KMS-11 (cell line): ENCODE measurements at regions not wholly inside any gene's neighbourhood (a gene's known extent, or its start where the extent isn't known, plus 50 kb on each side); places are given as distances from the start of the nearest gene placed in this dataset.

Experiments
- H2AFZ ChIP-seq: fragments of 200-600 bp; sonication (generic); 2 replicates; pipeline ENCODE4 v1.6.1; 2016; ENCODE audit warnings: antibody characterized with exemption, mixed run types, low read depth
- H3K27ac ChIP-seq: fragments of 200-600 bp; sonication (generic); 2 replicates; pipeline ENCODE4 v1.6.1; 2016; ENCODE audit warnings: mild to moderate bottlenecking, mixed run types
- H3K27me3 ChIP-seq: fragments of 200-600 bp; sonication (generic); 2 replicates; pipeline ENCODE4 v1.6.1; 2017; ENCODE audit warnings: mild to moderate bottlenecking, low read depth, mixed run types, moderate library complexity; ENCODE audit not compliant: insufficient read depth
- H3K36me3 ChIP-seq: fragments of 200-600 bp; sonication (generic); 2 replicates; pipeline ENCODE4 v1.6.1; 2017; ENCODE audit warnings: mild to moderate bottlenecking, mixed run types; ENCODE audit not compliant: insufficient read depth
- H3K4me1 ChIP-seq: fragments of 200-600 bp; sonication (generic); 2 replicates; pipeline ENCODE4 v1.6.1; 2016; ENCODE audit warnings: mild to moderate bottlenecking, low read depth, mixed run types; ENCODE audit not compliant: poor library complexity, severe bottlenecking
- H3K4me2 ChIP-seq: fragments of 200-600 bp; sonication (generic); 2 replicates; pipeline ENCODE4 v1.7.0; 2016; ENCODE audit warnings: mild to moderate bottlenecking, mixed run types
- H3K4me3 ChIP-seq: fragments of 200-600 bp; sonication (generic); IDR thresholded peaks from 2 replicates; pipeline ENCODE4 v1.6.1; 2017; ENCODE audit warnings: low read depth, low read length, mixed read lengths; ENCODE audit not compliant: insufficient read depth
- H3K79me2 ChIP-seq: fragments of 200-600 bp; sonication (generic); 2 replicates; pipeline ENCODE4 v1.6.1; 2016; ENCODE audit warnings: low read depth, mixed run types; ENCODE audit not compliant: insufficient read depth
- H3K9ac ChIP-seq: fragments of 200-600 bp; sonication (generic); 2 replicates; pipeline ENCODE4 v1.6.1; 2016; ENCODE audit warnings: mild to moderate bottlenecking, mixed run types
- H4K20me1 ChIP-seq: fragments of 200-600 bp; sonication (generic); 2 replicates; pipeline ENCODE4 v1.6.1; 2016; ENCODE audit warnings: mild to moderate bottlenecking, mixed run types; ENCODE audit not compliant: insufficient read depth
- TF ChIP-seq, protein P1 (sequence below): fragments of 200-600 bp; sonication (generic); conservative IDR thresholded peaks from 2 replicates; pipeline ENCODE4 v1.6.1; 2017; ENCODE audit warnings: low read depth, mild to moderate bottlenecking, antibody characterized with exemption, low read length, moderate library complexity, mixed read lengths

DNA sequence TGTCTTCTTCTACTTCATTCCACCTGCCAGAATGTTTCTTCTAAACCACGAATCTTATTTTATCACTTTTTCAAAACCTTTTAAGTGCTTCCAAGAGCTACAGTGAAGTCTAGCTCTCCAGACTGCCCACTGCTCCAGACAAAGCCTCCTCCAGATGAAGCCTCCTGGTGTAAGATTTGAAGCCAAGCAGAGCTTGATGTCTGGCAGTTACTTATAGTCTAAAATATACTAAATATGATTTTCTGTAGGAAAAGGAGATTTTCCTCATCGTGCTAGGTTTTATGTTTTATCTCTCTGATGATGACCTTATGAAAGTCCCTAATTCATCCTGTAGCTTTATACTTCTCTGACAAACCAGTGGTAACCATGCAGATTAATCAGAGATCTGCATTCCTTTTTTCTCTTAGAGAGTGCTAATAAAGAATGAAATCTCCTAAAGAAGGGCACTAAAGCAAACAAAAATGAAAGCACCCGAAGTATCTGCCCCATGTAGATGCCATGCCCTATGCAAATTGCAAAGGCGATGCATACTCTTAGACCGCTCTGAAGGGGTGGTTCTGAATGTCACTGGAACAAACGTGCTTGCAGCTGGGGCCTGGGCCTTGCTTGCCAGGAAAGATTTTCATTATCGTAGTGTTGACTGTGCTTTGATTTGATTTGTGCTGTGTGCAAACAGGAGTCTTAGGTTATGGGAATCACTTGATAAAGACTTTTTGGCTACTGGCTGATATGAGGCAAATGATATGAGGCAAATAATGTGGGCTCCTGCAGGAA is 314.2 kb downstream of the PID1 start:
- Histone ChIP-seq H3K4me2 (no peak overlapping the region), H2AFZ (no peak overlapping the region)

DNA sequence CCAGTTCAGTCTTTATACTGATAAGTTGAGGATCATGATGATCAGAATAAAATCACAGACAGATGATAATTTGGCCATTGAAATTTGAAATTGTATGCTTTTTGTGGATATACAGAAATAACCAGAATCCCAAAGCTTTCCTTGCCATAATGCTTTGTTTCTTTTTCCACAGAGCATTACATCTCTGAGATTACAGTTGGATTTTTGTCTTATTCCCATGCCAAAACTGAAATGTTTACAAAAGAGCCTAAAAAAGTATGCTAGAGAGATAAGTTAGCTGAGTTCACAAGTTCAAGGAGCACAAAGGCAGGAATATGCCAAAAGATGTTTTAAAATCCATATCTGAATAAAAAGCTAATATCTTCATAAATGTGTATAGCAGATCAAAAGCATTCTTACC is 321.3 kb downstream of the PID1 start:
- Histone ChIP-seq H3K27me3 (no peaks in the 10 kb centered on the region), H2AFZ (no peak overlapping the region), H3K9ac (no peak overlapping the region), H3K27ac (no peak overlapping the region), H3K4me3 (no peak overlapping the region), H3K4me1 (no peaks in the 10 kb centered on the region), H3K4me2 (no peak overlapping the region), H3K36me3 (no peaks in the 10 kb centered on the region), H3K79me2 (no peaks in the 10 kb centered on the region), H4K20me1 (no peaks in the 10 kb centered on the region)
- TF ChIP-seq, protein P1, sequence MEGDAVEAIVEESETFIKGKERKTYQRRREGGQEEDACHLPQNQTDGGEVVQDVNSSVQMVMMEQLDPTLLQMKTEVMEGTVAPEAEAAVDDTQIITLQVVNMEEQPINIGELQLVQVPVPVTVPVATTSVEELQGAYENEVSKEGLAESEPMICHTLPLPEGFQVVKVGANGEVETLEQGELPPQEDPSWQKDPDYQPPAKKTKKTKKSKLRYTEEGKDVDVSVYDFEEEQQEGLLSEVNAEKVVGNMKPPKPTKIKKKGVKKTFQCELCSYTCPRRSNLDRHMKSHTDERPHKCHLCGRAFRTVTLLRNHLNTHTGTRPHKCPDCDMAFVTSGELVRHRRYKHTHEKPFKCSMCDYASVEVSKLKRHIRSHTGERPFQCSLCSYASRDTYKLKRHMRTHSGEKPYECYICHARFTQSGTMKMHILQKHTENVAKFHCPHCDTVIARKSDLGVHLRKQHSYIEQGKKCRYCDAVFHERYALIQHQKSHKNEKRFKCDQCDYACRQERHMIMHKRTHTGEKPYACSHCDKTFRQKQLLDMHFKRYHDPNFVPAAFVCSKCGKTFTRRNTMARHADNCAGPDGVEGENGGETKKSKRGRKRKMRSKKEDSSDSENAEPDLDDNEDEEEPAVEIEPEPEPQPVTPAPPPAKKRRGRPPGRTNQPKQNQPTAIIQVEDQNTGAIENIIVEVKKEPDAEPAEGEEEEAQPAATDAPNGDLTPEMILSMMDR: no peak

More for the DNA sequence above, 314.2 kb downstream of the PID1 start:
- Histone ChIP-seq H4K20me1 (no peaks in the 10 kb centered on the region), H3K4me3 (no peak overlapping the region), H3K79me2 (no peaks in the 10 kb centered on the region), H3K9ac (no peak overlapping the region), H3K27me3 (no peaks in the 10 kb centered on the region), H3K36me3 (no peaks in the 10 kb centered on the region), H3K27ac (no peak overlapping the region), H3K4me1 (no peaks in the 10 kb centered on the region)
- TF ChIP-seq, protein P1: no peak

GRCh38 chr2:228945710-228946109 is 325.4 kb downstream of the PID1 start:
- H3K4me1 ChIP-seq: no peaks in the 10 kb centered on the region
- TF ChIP-seq, protein P1: no peak
- H3K79me2 ChIP-seq: no peaks in the 10 kb centered on the region
- no peak overlapping the region for H3K27ac ChIP-seq
- H4K20me1 ChIP-seq: no peaks in the 10 kb centered on the region
- no peak overlapping the region for H3K9ac ChIP-seq
- no peak overlapping the region for H3K4me3 ChIP-seq
- no peaks in the 10 kb centered on the region for H3K36me3 ChIP-seq
- no peak overlapping the region for H3K4me2 ChIP-seq
- H3K27me3 ChIP-seq: no peaks in the 10 kb centered on the region
- no peak overlapping the region for H2AFZ ChIP-seq

GRCh38 chr2:228942856-228943255 is 328.2 kb downstream of the PID1 start:
- H3K27me3 ChIP-seq: no peaks in the 10 kb centered on the region
- no peak overlapping the region for H3K9ac ChIP-seq
- H2AFZ ChIP-seq: no peak overlapping the region
- H4K20me1 ChIP-seq: no peaks in the 10 kb centered on the region
- no peaks in the 10 kb centered on the region for H3K79me2 ChIP-seq
- H3K36me3 ChIP-seq: no peaks in the 10 kb centered on the region
- no peaks in the 10 kb centered on the region for H3K4me1 ChIP-seq
- no peak overlapping the region for H3K27ac ChIP-seq
- H3K4me3 ChIP-seq: no peak overlapping the region
- no peak overlapping the region for H3K4me2 ChIP-seq
- TF ChIP-seq, protein P1: no peak
